ENCODE measurements at regions not wholly inside any gene's neighbourhood (a gene's known extent, or its start where the extent isn't known, plus 50 kb on each side); places are given as distances from the start of the nearest gene placed in this dataset.

- no peaks in the 10 kb centered on the region for H3K36me3 ChIP-seq (ENCODE audit: control insufficient read depth in 2 of 2, insufficient read depth in 2 of 2, low read length in 2 of 2)
- H3K9me3 ChIP-seq (ENCODE audit: control insufficient read depth in 2 of 2, low read length in 2 of 2) = no peaks in the 10 kb centered on the region
- H3K9ac ChIP-seq (ENCODE audit: low read depth in 1 of 2, low read length in 2 of 2) = no peak overlapping the region
- no peaks in the 10 kb centered on the region for H3K27me3 ChIP-seq (ENCODE audit: control insufficient read depth in 2 of 2, insufficient read depth in 2 of 2, low read length in 2 of 2)
- H3K27ac ChIP-seq (ENCODE audit: low read depth in 2 of 2, low read length in 2 of 2) = no peak overlapping the region
- peaks cover 0 to 3% of the 10 kb centered on the region in 2 donors for H3K4me1 ChIP-seq (ENCODE audit: control insufficient read depth in 2 of 2, insufficient read depth in 2 of 2, low read length in 2 of 2)
- no peak overlapping the region for H3K4me3 ChIP-seq (ENCODE audit: low read length in 2 of 2)
Observed at GRCh38 chr14:55749946-55750345, 169.9 kb downstream of the KTN1 start.

- H3K27ac ChIP-seq (ENCODE audit: low read depth in 2 of 2, low read length in 2 of 2) = no peak overlapping the region
- no peak overlapping the region for H3K9ac ChIP-seq (ENCODE audit: low read depth in 1 of 2, low read length in 2 of 2)
- H3K36me3 ChIP-seq (ENCODE audit: control insufficient read depth in 2 of 2, insufficient read depth in 2 of 2, low read length in 2 of 2) = no peaks in the 10 kb centered on the region
- H3K4me3 ChIP-seq (ENCODE audit: low read length in 2 of 2) = no peak overlapping the region
- H3K27me3 ChIP-seq (ENCODE audit: control insufficient read depth in 2 of 2, insufficient read depth in 2 of 2, low read length in 2 of 2) = no peaks in the 10 kb centered on the region
- H3K4me1 ChIP-seq (ENCODE audit: control insufficient read depth in 2 of 2, insufficient read depth in 2 of 2, low read length in 2 of 2) = peaks cover 0 to 3% of the 10 kb centered on the region in 2 donors
- no peaks in the 10 kb centered on the region for H3K9me3 ChIP-seq (ENCODE audit: control insufficient read depth in 2 of 2, low read length in 2 of 2)
Observed at GRCh38 chr14:55752580-55753390, 172.8 kb downstream of the KTN1 start.

DNA sequence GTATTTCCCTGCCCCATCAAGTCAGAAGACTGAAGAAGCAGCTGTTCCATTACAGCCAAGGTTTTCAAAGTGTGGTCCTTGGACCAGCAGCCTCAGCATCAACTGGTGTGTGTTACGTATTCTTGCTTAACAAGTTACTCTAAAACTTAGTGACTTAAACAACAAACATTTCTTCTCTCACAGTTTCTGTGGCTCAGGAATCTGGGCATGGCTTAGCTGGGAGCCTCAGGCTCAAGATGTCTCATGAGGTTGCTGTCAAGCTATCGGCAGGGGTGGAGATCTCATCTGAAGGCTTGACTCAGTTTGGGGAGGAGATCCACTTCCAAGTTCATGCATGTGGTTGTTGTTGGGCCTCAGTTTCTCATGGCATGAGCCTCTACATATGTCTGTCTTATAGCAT lies 174.5 kb downstream of the KTN1 start:
- Histone ChIP-seq H3K36me3 (ENCODE audit: control insufficient read depth in 2 of 2, insufficient read depth in 2 of 2, low read length in 2 of 2) (no peaks in the 10 kb centered on the region), H3K27me3 (ENCODE audit: control insufficient read depth in 2 of 2, insufficient read depth in 2 of 2, low read length in 2 of 2) (no peaks in the 10 kb centered on the region), H3K27ac (ENCODE audit: low read depth in 2 of 2, low read length in 2 of 2) (no peak overlapping the region), H3K9me3 (ENCODE audit: control insufficient read depth in 2 of 2, low read length in 2 of 2) (no peaks in the 10 kb centered on the region), H3K9ac (ENCODE audit: low read depth in 1 of 2, low read length in 2 of 2) (no peak overlapping the region), H3K4me3 (ENCODE audit: low read length in 2 of 2) (no peak overlapping the region), H3K4me1 (ENCODE audit: control insufficient read depth in 2 of 2, insufficient read depth in 2 of 2, low read length in 2 of 2) (peaks cover 0 to 3% of the 10 kb centered on the region in 2 donors)

- Histone ChIP-seq H3K27me3 (ENCODE audit: control insufficient read depth in 2 of 2, insufficient read depth in 2 of 2, low read length in 2 of 2) (no peaks in the 10 kb centered on the region), H3K4me1 (ENCODE audit: control insufficient read depth in 2 of 2, insufficient read depth in 2 of 2, low read length in 2 of 2) (peaks cover 0 to 3% of the 10 kb centered on the region in 2 donors), H3K9me3 (ENCODE audit: control insufficient read depth in 2 of 2, low read length in 2 of 2) (no peaks in the 10 kb centered on the region), H3K4me3 (ENCODE audit: low read length in 2 of 2) (no peak overlapping the region), H3K9ac (ENCODE audit: low read depth in 1 of 2, low read length in 2 of 2) (no peak overlapping the region), H3K27ac (ENCODE audit: low read depth in 2 of 2, low read length in 2 of 2) (no peak overlapping the region), H3K36me3 (ENCODE audit: control insufficient read depth in 2 of 2, insufficient read depth in 2 of 2, low read length in 2 of 2) (no peaks in the 10 kb centered on the region)
Observed at GRCh38 chr14:55754871-55755270, 174.9 kb downstream of the KTN1 start.

DNA sequence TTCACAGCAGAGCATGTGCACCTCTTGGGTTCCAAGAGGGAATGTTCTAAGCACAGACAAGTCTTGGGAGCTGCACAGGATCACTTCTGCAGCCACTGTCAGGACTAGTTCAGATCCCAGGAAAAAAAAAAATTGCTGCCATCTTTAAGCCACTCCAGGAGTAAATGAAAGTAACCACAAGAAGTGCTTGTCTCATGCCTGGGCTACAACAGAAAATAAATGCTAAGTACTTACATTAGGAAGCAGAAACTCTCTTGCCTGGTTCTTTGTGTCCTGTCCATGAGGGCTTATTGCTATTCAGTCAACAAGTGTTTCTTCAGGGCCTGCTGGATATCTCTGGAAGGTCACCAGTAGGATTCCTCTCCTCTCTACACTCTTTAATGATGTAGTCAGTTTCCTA lies 176.1 kb downstream of the KTN1 start:
- peaks cover 0 to 3% of the 10 kb centered on the region in 2 donors for H3K4me1 ChIP-seq (ENCODE audit: control insufficient read depth in 2 of 2, insufficient read depth in 2 of 2, low read length in 2 of 2)
- no peak overlapping the region for H3K4me3 ChIP-seq (ENCODE audit: low read length in 2 of 2)
- no peak overlapping the region for H3K9ac ChIP-seq (ENCODE audit: low read depth in 1 of 2, low read length in 2 of 2)
- H3K9me3 ChIP-seq (ENCODE audit: control insufficient read depth in 2 of 2, low read length in 2 of 2) = no peaks in the 10 kb centered on the region
- H3K27ac ChIP-seq (ENCODE audit: low read depth in 2 of 2, low read length in 2 of 2) = no peak overlapping the region
- no peaks in the 10 kb centered on the region for H3K27me3 ChIP-seq (ENCODE audit: control insufficient read depth in 2 of 2, insufficient read depth in 2 of 2, low read length in 2 of 2)
- H3K36me3 ChIP-seq (ENCODE audit: control insufficient read depth in 2 of 2, insufficient read depth in 2 of 2, low read length in 2 of 2) = no peaks in the 10 kb centered on the region

- no peaks in the 10 kb centered on the region for H3K27me3 ChIP-seq (ENCODE audit: control insufficient read depth in 2 of 2, insufficient read depth in 2 of 2, low read length in 2 of 2)
- H3K9me3 ChIP-seq (ENCODE audit: control insufficient read depth in 2 of 2, low read length in 2 of 2) = no peaks in the 10 kb centered on the region
- H3K27ac ChIP-seq (ENCODE audit: low read depth in 2 of 2, low read length in 2 of 2) = no peak overlapping the region
- no peak overlapping the region for H3K9ac ChIP-seq (ENCODE audit: low read depth in 1 of 2, low read length in 2 of 2)
- peaks cover 0 to 3% of the 10 kb centered on the region in 2 donors for H3K4me1 ChIP-seq (ENCODE audit: control insufficient read depth in 2 of 2, insufficient read depth in 2 of 2, low read length in 2 of 2)
- no peak overlapping the region for H3K4me3 ChIP-seq (ENCODE audit: low read length in 2 of 2)
- no peaks in the 10 kb centered on the region for H3K36me3 ChIP-seq (ENCODE audit: control insufficient read depth in 2 of 2, insufficient read depth in 2 of 2, low read length in 2 of 2)
Observed at GRCh38 chr14:55756557-55756956, 176.6 kb downstream of the KTN1 start.

DNA sequence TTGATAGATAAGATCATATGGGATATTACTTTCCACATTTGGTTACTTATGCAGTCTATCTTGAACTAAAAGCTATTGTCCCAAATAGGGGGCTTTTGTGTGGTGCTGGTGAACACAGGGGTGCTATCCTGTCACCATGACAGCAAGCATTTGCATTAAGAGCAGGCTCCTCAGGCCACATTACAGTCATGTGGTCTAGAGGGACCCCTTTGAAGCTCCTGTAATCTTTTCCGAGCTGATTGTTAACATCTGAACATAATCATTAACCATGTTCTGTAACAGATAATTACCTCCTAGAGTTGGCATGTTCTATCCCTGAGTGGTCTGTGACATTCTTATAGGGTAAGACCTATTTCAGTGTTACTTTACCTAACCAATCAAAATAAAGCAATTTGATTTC lies 178.8 kb downstream of the KTN1 start:
- Histone ChIP-seq H3K9ac (ENCODE audit: low read depth in 1 of 2, low read length in 2 of 2) (no peak overlapping the region), H3K27me3 (ENCODE audit: control insufficient read depth in 2 of 2, insufficient read depth in 2 of 2, low read length in 2 of 2) (no peaks in the 10 kb centered on the region), H3K9me3 (ENCODE audit: control insufficient read depth in 2 of 2, low read length in 2 of 2) (no peaks in the 10 kb centered on the region), H3K36me3 (ENCODE audit: control insufficient read depth in 2 of 2, insufficient read depth in 2 of 2, low read length in 2 of 2) (no peaks in the 10 kb centered on the region), H3K4me3 (ENCODE audit: low read length in 2 of 2) (no peak overlapping the region), H3K4me1 (ENCODE audit: control insufficient read depth in 2 of 2, insufficient read depth in 2 of 2, low read length in 2 of 2) (no peaks in the 10 kb centered on the region), H3K27ac (ENCODE audit: low read depth in 2 of 2, low read length in 2 of 2) (no peak overlapping the region)

- Histone ChIP-seq H3K4me1 (ENCODE audit: control insufficient read depth in 2 of 2, insufficient read depth in 2 of 2, low read length in 2 of 2) (no peaks in the 10 kb centered on the region), H3K27ac (ENCODE audit: low read depth in 2 of 2, low read length in 2 of 2) (no peak overlapping the region), H3K27me3 (ENCODE audit: control insufficient read depth in 2 of 2, insufficient read depth in 2 of 2, low read length in 2 of 2) (no peaks in the 10 kb centered on the region), H3K9me3 (ENCODE audit: control insufficient read depth in 2 of 2, low read length in 2 of 2) (no peaks in the 10 kb centered on the region), H3K4me3 (ENCODE audit: low read length in 2 of 2) (no peak overlapping the region), H3K9ac (ENCODE audit: low read depth in 1 of 2, low read length in 2 of 2) (no peak overlapping the region), H3K36me3 (ENCODE audit: control insufficient read depth in 2 of 2, insufficient read depth in 2 of 2, low read length in 2 of 2) (no peaks in the 10 kb centered on the region)
Observed at GRCh38 chr14:55760789-55761566, 181.0 kb downstream of the KTN1 start.

DNA sequence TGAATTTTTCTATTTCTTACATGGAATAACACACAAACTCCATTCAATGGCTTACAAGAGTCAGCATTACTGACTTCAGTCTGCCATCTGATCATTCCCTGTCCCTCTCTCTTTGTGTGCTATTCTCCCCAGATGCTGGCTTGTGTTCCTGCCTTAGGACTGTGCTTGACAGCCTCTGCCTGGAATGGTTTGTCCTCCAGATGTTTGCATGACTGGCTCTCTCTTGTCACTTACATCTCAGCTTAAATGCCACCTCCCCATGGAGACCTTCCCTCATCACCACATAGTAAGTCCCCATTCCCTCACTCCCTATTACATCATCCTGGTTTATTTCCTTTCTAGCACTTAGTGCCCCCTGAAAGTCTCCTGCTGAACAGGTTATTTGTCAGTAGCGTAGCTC lies 181.6 kb downstream of the KTN1 start:
- Histone ChIP-seq H3K27me3 (ENCODE audit: control insufficient read depth in 2 of 2, insufficient read depth in 2 of 2, low read length in 2 of 2) (no peaks in the 10 kb centered on the region), H3K4me3 (ENCODE audit: low read length in 2 of 2) (no peak overlapping the region), H3K9ac (ENCODE audit: low read depth in 1 of 2, low read length in 2 of 2) (no peak overlapping the region), H3K4me1 (ENCODE audit: control insufficient read depth in 2 of 2, insufficient read depth in 2 of 2, low read length in 2 of 2) (no peaks in the 10 kb centered on the region), H3K9me3 (ENCODE audit: control insufficient read depth in 2 of 2, low read length in 2 of 2) (no peaks in the 10 kb centered on the region), H3K27ac (ENCODE audit: low read depth in 2 of 2, low read length in 2 of 2) (no peak overlapping the region), H3K36me3 (ENCODE audit: control insufficient read depth in 2 of 2, insufficient read depth in 2 of 2, low read length in 2 of 2) (no peaks in the 10 kb centered on the region)

- H3K9ac ChIP-seq (ENCODE audit: low read depth in 1 of 2, low read length in 2 of 2) = no peak overlapping the region
- no peak overlapping the region for H3K4me3 ChIP-seq (ENCODE audit: low read length in 2 of 2)
- no peaks in the 10 kb centered on the region for H3K4me1 ChIP-seq (ENCODE audit: control insufficient read depth in 2 of 2, insufficient read depth in 2 of 2, low read length in 2 of 2)
- no peaks in the 10 kb centered on the region for H3K9me3 ChIP-seq (ENCODE audit: control insufficient read depth in 2 of 2, low read length in 2 of 2)
- H3K27ac ChIP-seq (ENCODE audit: low read depth in 2 of 2, low read length in 2 of 2) = no peak overlapping the region
- H3K27me3 ChIP-seq (ENCODE audit: control insufficient read depth in 2 of 2, insufficient read depth in 2 of 2, low read length in 2 of 2) = no peaks in the 10 kb centered on the region
- no peaks in the 10 kb centered on the region for H3K36me3 ChIP-seq (ENCODE audit: control insufficient read depth in 2 of 2, insufficient read depth in 2 of 2, low read length in 2 of 2)
Observed at GRCh38 chr14:55762595-55763232, 182.7 kb downstream of the KTN1 start.
